Natural killer cell (primary cell): ENCODE measurements at regions not wholly inside any gene's neighbourhood (a gene's known extent, or its start where the extent isn't known, plus 50 kb on each side); places are given as distances from the start of the nearest gene placed in this dataset.

Experiments
- ATAC-seq, 3 donors: fragments of 150-1000 bp in 2 of 3; fragments of 200-7000 bp in 1 of 3; cut with Tn5 transposase; 1 replicate in 1 of 3; 2 replicates in 2 of 3; pipeline ENCODE4 v1.10.0; 2021; ENCODE audit warnings: mild to moderate bottlenecking in 2 of 3, moderate library complexity in 2 of 3
- DNase-seq, 2 donors: peaks; one replicate each; pipeline versions ENCODE4 v3.0.0 to v3.0.0-alpha.2; 2013 to 2021; ENCODE audit warnings: mixed read lengths in 1 of 2
- H3K27ac ChIP-seq: one replicate; pipeline ENCODE4 v1.5.1; 2013; ENCODE audit warnings: mild to moderate bottlenecking, low read length
- H3K27me3 ChIP-seq: one replicate; pipeline ENCODE4 v1.6.1; 2013; ENCODE audit warnings: low read length; ENCODE audit not compliant: control insufficient read depth, insufficient read depth
- H3K36me3 ChIP-seq: one replicate; pipeline ENCODE4 v1.6.1; 2013; ENCODE audit warnings: low read length; ENCODE audit not compliant: control insufficient read depth, insufficient read depth
- H3K4me1 ChIP-seq: one replicate; pipeline ENCODE4 v1.6.1; 2013; ENCODE audit warnings: low read length; ENCODE audit not compliant: control insufficient read depth, insufficient read depth
- H3K4me3 ChIP-seq: one replicate; pipeline ENCODE4 v1.5.1; 2013; ENCODE audit warnings: low read length
- H3K9me3 ChIP-seq: one replicate; pipeline ENCODE4 v1.6.1; 2013; ENCODE audit warnings: low read length; ENCODE audit not compliant: control insufficient read depth, insufficient read depth
- H3K27ac Mint-ChIP-seq, 2 donors: one replicate each; pipeline ENCODE4 v1.8.0; 2022; ENCODE audit warnings: mild to moderate bottlenecking in 2 of 2, mixed read lengths in 2 of 2, moderate library complexity in 1 of 2
- H3K27me3 Mint-ChIP-seq, 2 donors: one replicate each; pipeline ENCODE4 v1.8.0; 2022; ENCODE audit warnings: low read depth in 2 of 2, mixed read lengths in 2 of 2
- H3K36me3 Mint-ChIP-seq: one replicate; pipeline ENCODE4 v1.8.0; 2022; ENCODE audit warnings: mixed read lengths
- H3K4me1 Mint-ChIP-seq, 2 donors: one replicate each; pipeline ENCODE4 v1.8.0; 2022; ENCODE audit warnings: mixed read lengths in 2 of 2
- H3K4me3 Mint-ChIP-seq: one replicate; pipeline ENCODE4 v1.8.0; 2022; ENCODE audit warnings: mild to moderate bottlenecking, moderate library complexity, mixed read lengths
- H3K9me3 Mint-ChIP-seq, 2 donors: one replicate each; pipeline ENCODE4 v1.8.0; 2022; ENCODE audit warnings: mixed read lengths in 2 of 2
- CTCF ChIP-seq: fragments of 200-600 bp; IDR thresholded peaks from one replicate; pipeline ENCODE4 v1.8.0; 2022; ENCODE audit warnings: antibody characterized with exemption
- WGBS: methylation state at CpG from one replicate; pipeline ENCODE4 v1.1.7; 2013; ENCODE audit warnings: missing lambda C conversion rate; ENCODE audit not compliant: insufficient coverage; 5-methylcytosine and 5-hydroxymethylcytosine counted together
- intact Hi-C: fragments of 100-400 bp; cut with micrococcal nuclease; formaldehyde crosslinking; loops from one replicate; pipeline ENCODE4 v1.14.2; 2022

- no peaks in the 10 kb centered on the region for H3K27me3 Mint-ChIP-seq
- Histone ChIP-seq H3K9me3 (peaks cover 11% of the 10 kb centered on the region), H3K27ac (no peak overlapping the region), H3K4me1 (peaks cover 5% of the 10 kb centered on the region), H3K36me3 (no peaks in the 10 kb centered on the region), H3K27me3 (no peaks in the 10 kb centered on the region), H3K4me3 (no peak overlapping the region)
- 92% methylated on average over 5 of the region's 5 CpGs for WGBS
- peaks cover 3 to 7% of the 10 kb centered on the region in 2 donors for H3K9me3 Mint-ChIP-seq
- TF ChIP-seq CTCF: no peak
- H3K36me3 Mint-ChIP-seq: peaks cover 8% of the 10 kb centered on the region
- intact Hi-C loops: no loop called here
- DNase-seq: no peak
- ATAC-seq: no peak
- no peak overlapping the region for H3K27ac Mint-ChIP-seq
- no peak overlapping the region for H3K4me3 Mint-ChIP-seq
- H3K4me1 Mint-ChIP-seq: no peaks in the 10 kb centered on the region
Measured at GRCh38 chr2:43019025-43019367, 207.4 kb downstream of the ZFP36L2 start.

GRCh38 chr2:43018179-43019024 is 208.0 kb downstream of the ZFP36L2 start:
- intact Hi-C loops: no loop called here
- H3K36me3 ChIP-seq: no peaks in the 10 kb centered on the region
- no peak overlapping the region for H3K27ac ChIP-seq
- H3K27me3 ChIP-seq: no peaks in the 10 kb centered on the region
- H3K4me3 Mint-ChIP-seq: no peak overlapping the region
- H3K4me1 Mint-ChIP-seq: no peaks in the 10 kb centered on the region
- H3K27ac Mint-ChIP-seq: no peak overlapping the region
- no peaks in the 10 kb centered on the region for H3K27me3 Mint-ChIP-seq
- H3K9me3 ChIP-seq: peaks cover 11% of the 10 kb centered on the region
- WGBS: 82% methylated on average over 11 of the region's 11 CpGs
- DNase-seq (no peak), ATAC-seq (peak in 1 of 3 donors; percentile 49)
- peaks cover 8% of the 10 kb centered on the region for H3K36me3 Mint-ChIP-seq
- H3K9me3 Mint-ChIP-seq: peaks cover 3 to 7% of the 10 kb centered on the region in 2 donors
- H3K4me3 ChIP-seq: no peak overlapping the region
- no peak for TF ChIP-seq CTCF
- peaks cover 5% of the 10 kb centered on the region for H3K4me1 ChIP-seq

GRCh38 chr2:43013821-43014345 is 212.5 kb downstream of the ZFP36L2 start:
- TF ChIP-seq CTCF: no peak
- H3K27me3 ChIP-seq: no peaks in the 10 kb centered on the region
- no peak overlapping the region for H3K4me3 ChIP-seq
- H3K27ac ChIP-seq: no peak overlapping the region
- no peaks in the 10 kb centered on the region for H3K36me3 ChIP-seq
- Mint-ChIP-seq H3K36me3 (no peaks in the 10 kb centered on the region), H3K4me1 (no peaks in the 10 kb centered on the region), H3K9me3 (no peaks in the 10 kb centered on the region), H3K4me3 (no peak overlapping the region), H3K27ac (no peak overlapping the region), H3K27me3 (peaks cover 0 to under 1% of the 10 kb centered on the region in 2 donors)
- peaks cover 5% of the 10 kb centered on the region for H3K4me1 ChIP-seq
- DNase-seq: no peak
- no peak for ATAC-seq
- WGBS: 97% methylated on average over 3 of the region's 4 CpGs
- H3K9me3 ChIP-seq: no peaks in the 10 kb centered on the region
- intact Hi-C loops: no loop called here
